Esophagus muscularis mucosa (tissue), 4 donors: ENCODE measurements at regions not wholly inside any gene's neighbourhood (a gene's known extent, or its start where the extent isn't known, plus 50 kb on each side); places are given as distances from the start of the nearest gene placed in this dataset.

Source experiments
- DNase-seq: peaks from one replicate; pipeline ENCODE4 v3.0.0-alpha.2; 2017; ENCODE audit errors: extremely low spot score
- H3K27ac ChIP-seq, 4 donors: fragments of 200-600 bp; sonication (generic); replicated peaks in 1 of 4; 1 replicate in 3 of 4; 2 replicates in 1 of 4; pipeline ENCODE4 v1.5.1; 2016 to 2019; ENCODE audit warnings: mild to moderate bottlenecking in 1 of 4
- H3K27me3 ChIP-seq, 4 donors: fragments of 200-600 bp; sonication (generic); one replicate each; pipeline versions ENCODE4 v1.5.1 to v1.6.0; 2016 to 2019
- H3K36me3 ChIP-seq, 4 donors: fragments of 200-600 bp; sonication (generic); one replicate each; pipeline ENCODE4 v1.5.1; 2016 to 2019
- H3K4me1 ChIP-seq, 4 donors: fragments of 200-600 bp; sonication (generic); one replicate each; pipeline ENCODE4 v1.5.1; 2016 to 2019
- H3K4me3 ChIP-seq, 4 donors: fragments of 200-600 bp; sonication (generic); 1 replicate in 2 of 4; 2 replicates in 2 of 4; pipeline ENCODE4 v1.5.1; 2016 to 2019; ENCODE audit warnings: mild to moderate bottlenecking in 4 of 4, moderate library complexity in 1 of 4
- H3K9me3 ChIP-seq, 4 donors: fragments of 200-600 bp; sonication (generic); 1 replicate in 3 of 4; 2 replicates in 1 of 4; pipeline ENCODE4 v1.5.1; 2016 to 2019
- CTCF ChIP-seq, 3 experiments: fragments of 200-600 bp in 2 of 3; fragments of 450-650 bp in 1 of 3; sonication (generic) in 2 of 3; IDR thresholded peaks; one replicate each; pipeline ENCODE4 v1.5.1; 2017 to 2019; ENCODE audit warnings: antibody characterized with exemption in 3 of 3, mild to moderate bottlenecking in 2 of 3, moderate library complexity in 1 of 3
- EP300 ChIP-seq: sonication (generic); formaldehyde crosslinking; IDR thresholded peaks from one replicate; pipeline ENCODE4 v1.6.1; 2017; ENCODE audit warnings: antibody characterized with exemption
- POLR2A ChIP-seq: fragments of 450-650 bp; IDR thresholded peaks from one replicate; pipeline ENCODE4 v1.6.1; 2017; ENCODE audit warnings: antibody characterized with exemption, moderate library complexity, mild to moderate bottlenecking, low read depth
- POLR2AphosphoS5 ChIP-seq, 2 donors: sonication (generic); formaldehyde crosslinking; IDR thresholded peaks; one replicate each; pipeline ENCODE4 v1.6.1; 2017; ENCODE audit warnings: antibody characterized with exemption in 2 of 2
- WGBS: methylation state at CpG from one replicate; pipeline ENCODE4 v1.1.5; 2018; 5-methylcytosine and 5-hydroxymethylcytosine counted together
- intact Hi-C: fragments of 100-400 bp; cut with DNase I; formaldehyde crosslinking; loops from one replicate; pipeline ENCODE4 v1.15.1; 2023

GRCh38 chr9:103617046-103617445, 477.1 kb upstream of the SMC2 start:
- H3K27me3 ChIP-seq: no peaks in the 10 kb centered on the region
- WGBS: 67% methylated on average over 1 of the region's 1 CpG
- no peak for DNase-seq
- H3K27ac ChIP-seq: no peak overlapping the region
- H3K36me3 ChIP-seq: no peaks in the 10 kb centered on the region
- peaks cover 0 to 4% (median 0%) of the 10 kb centered on the region in 4 donors for H3K9me3 ChIP-seq
- TF ChIP-seq POLR2A (no peak), CTCF (IDR thresholded peaks at IDR 0.05) (no peak), EP300 (no peak), POLR2AphosphoS5 (IDR thresholded peaks at IDR 0.05) (no peak)
- H3K4me3 ChIP-seq: no peak overlapping the region
- H3K4me1 ChIP-seq: no peaks in the 10 kb centered on the region
- intact Hi-C loops: no loop called here

- intact Hi-C loops: no loop called here
- WGBS: 83% methylated on average over 2 of the region's 2 CpGs
- H3K9me3 ChIP-seq: no peaks in the 10 kb centered on the region
- DNase-seq: no peak
- no peaks in the 10 kb centered on the region for H3K36me3 ChIP-seq
- no peak overlapping the region for H3K4me3 ChIP-seq
- no peak overlapping the region for H3K27ac ChIP-seq
- TF ChIP-seq POLR2A (no peak), CTCF (IDR thresholded peaks at IDR 0.05) (no peak), POLR2AphosphoS5 (IDR thresholded peaks at IDR 0.05) (no peak), EP300 (no peak)
- no peaks in the 10 kb centered on the region for H3K4me1 ChIP-seq
- no peaks in the 10 kb centered on the region for H3K27me3 ChIP-seq
Measured at GRCh38 chr9:103625161-103625804, 468.8 kb upstream of the SMC2 start.

GRCh38 chr9:103627731-103628130, 466.4 kb upstream of the SMC2 start:
- H3K9me3 ChIP-seq: no peaks in the 10 kb centered on the region
- H3K27me3 ChIP-seq: no peaks in the 10 kb centered on the region
- no peak overlapping the region for H3K4me3 ChIP-seq
- TF ChIP-seq POLR2A (no peak), EP300 (no peak), POLR2AphosphoS5 (IDR thresholded peaks at IDR 0.05) (no peak), CTCF (IDR thresholded peaks at IDR 0.05) (no peak)
- no peaks in the 10 kb centered on the region for H3K4me1 ChIP-seq
- H3K36me3 ChIP-seq: no peaks in the 10 kb centered on the region
- 33% methylated on average over 1 of the region's 1 CpG for WGBS
- intact Hi-C loops: no loop called here
- DNase-seq: no peak
- no peak overlapping the region for H3K27ac ChIP-seq

GRCh38 chr9:103649086-103649485, 445.0 kb upstream of the SMC2 start:
- 85% methylated on average over 1 of the region's 1 CpG for WGBS
- DNase-seq: no peak
- intact Hi-C loops: no loop called here

More at GRCh38 chr9:103649086-103649485, 445.0 kb upstream of the SMC2 start:
- H3K9me3 ChIP-seq: no peaks in the 10 kb centered on the region
- no peak overlapping the region for H3K4me3 ChIP-seq
- no peaks in the 10 kb centered on the region for H3K36me3 ChIP-seq
- TF ChIP-seq POLR2AphosphoS5 (IDR thresholded peaks at IDR 0.05) (no peak), POLR2A (no peak), CTCF (IDR thresholded peaks at IDR 0.05) (no peak), EP300 (no peak)
- H3K27me3 ChIP-seq: no peaks in the 10 kb centered on the region
- no peak overlapping the region for H3K27ac ChIP-seq
- no peaks in the 10 kb centered on the region for H3K4me1 ChIP-seq
